K562 (cell line): ENCODE measurements at regions not wholly inside any gene's neighbourhood (a gene's known extent, or its start where the extent isn't known, plus 50 kb on each side); places are given as distances from the start of the nearest gene placed in this dataset.

Experiments
- CHD2 ChIP-seq: IDR thresholded peaks from 2 replicates; pipeline ENCODE4 v1.6.1; 2011; ENCODE audit warnings: low read depth, low read length
- KDM1A ChIP-seq, 2 experiments: fragments of 450-650 bp; IDR thresholded peaks; 2 replicates each; pipeline ENCODE4 v1.6.1; 2016; ENCODE audit warnings: mild to moderate bottlenecking in 2 of 2
- POLR2A ChIP-seq: fragments of 450-650 bp; conservative IDR thresholded peaks from 2 replicates; pipeline ENCODE4 v1.6.1; 2016
- RB1 ChIP-seq: fragments of 450-650 bp; IDR thresholded peaks from 2 replicates; pipeline ENCODE4 v1.6.1; 2017; ENCODE audit warnings: low read depth, mild to moderate bottlenecking
- TBL1XR1 ChIP-seq, 2 experiments: IDR thresholded peaks; 2 replicates each; pipeline ENCODE4 v1.6.1; 2012; ENCODE audit warnings: improper control_type of control experiment in 2 of 2, low read length in 2 of 2, mild to moderate bottlenecking in 1 of 2
- TCF7L2 ChIP-seq: fragments of 150-350 bp; IDR thresholded peaks from 2 replicates; pipeline ENCODE4 v1.6.1; 2016; ENCODE audit warnings: low read depth, mild to moderate bottlenecking, low read length, moderate library complexity
- TF ChIP-seq, protein P1 (sequence below): fragments of 250-450 bp; sonication (Bioruptor Pico); IDR thresholded peaks from 2 replicates; pipeline ENCODE4 v1.4.0; 2020
- TF ChIP-seq, protein P2 (sequence below), 3 experiments: IDR thresholded peaks in 2 of 3; conservative IDR thresholded peaks in 1 of 3; 2 replicates each; pipeline ENCODE4 v1.5.1; 2011 to 2012; ENCODE audit warnings: low read length in 3 of 3, mild to moderate bottlenecking in 3 of 3, control low read depth in 2 of 3, improper control_type of control experiment in 1 of 3, inconsistent platforms in 1 of 3, low read depth in 1 of 3, mixed read lengths in 1 of 3, moderate library complexity in 1 of 3; ENCODE audit not compliant: insufficient read depth in 2 of 3

GRCh38 chr2:104434318-104434792, 419.6 kb upstream of the POU3F3 start:
- TF ChIP-seq, protein P1, sequence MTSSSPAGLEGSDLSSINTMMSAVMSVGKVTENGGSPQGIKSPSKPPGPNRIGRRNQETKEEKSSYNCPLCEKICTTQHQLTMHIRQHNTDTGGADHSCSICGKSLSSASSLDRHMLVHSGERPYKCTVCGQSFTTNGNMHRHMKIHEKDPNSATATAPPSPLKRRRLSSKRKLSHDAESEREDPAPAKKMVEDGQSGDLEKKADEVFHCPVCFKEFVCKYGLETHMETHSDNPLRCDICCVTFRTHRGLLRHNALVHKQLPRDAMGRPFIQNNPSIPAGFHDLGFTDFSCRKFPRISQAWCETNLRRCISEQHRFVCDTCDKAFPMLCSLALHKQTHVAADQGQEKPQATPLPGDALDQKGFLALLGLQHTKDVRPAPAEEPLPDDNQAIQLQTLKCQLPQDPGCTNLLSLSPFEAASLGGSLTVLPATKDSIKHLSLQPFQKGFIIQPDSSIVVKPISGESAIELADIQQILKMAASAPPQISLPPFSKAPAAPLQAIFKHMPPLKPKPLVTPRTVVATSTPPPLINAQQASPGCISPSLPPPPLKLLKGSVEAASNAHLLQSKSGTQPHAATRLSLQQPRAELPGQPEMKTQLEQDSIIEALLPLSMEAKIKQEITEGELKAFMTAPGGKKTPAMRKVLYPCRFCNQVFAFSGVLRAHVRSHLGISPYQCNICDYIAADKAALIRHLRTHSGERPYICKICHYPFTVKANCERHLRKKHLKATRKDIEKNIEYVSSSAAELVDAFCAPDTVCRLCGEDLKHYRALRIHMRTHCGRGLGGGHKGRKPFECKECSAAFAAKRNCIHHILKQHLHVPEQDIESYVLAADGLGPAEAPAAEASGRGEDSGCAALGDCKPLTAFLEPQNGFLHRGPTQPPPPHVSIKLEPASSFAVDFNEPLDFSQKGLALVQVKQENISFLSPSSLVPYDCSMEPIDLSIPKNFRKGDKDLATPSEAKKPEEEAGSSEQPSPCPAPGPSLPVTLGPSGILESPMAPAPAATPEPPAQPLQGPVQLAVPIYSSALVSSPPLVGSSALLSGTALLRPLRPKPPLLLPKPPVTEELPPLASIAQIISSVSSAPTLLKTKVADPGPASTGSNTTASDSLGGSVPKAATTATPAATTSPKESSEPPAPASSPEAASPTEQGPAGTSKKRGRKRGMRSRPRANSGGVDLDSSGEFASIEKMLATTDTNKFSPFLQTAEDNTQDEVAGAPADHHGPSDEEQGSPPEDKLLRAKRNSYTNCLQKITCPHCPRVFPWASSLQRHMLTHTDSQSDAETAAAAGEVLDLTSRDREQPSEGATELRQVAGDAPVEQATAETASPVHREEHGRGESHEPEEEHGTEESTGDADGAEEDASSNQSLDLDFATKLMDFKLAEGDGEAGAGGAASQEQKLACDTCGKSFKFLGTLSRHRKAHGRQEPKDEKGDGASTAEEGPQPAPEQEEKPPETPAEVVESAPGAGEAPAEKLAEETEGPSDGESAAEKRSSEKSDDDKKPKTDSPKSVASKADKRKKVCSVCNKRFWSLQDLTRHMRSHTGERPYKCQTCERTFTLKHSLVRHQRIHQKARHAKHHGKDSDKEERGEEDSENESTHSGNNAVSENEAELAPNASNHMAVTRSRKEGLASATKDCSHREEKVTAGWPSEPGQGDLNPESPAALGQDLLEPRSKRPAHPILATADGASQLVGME (CRISPR knock-in tag): no peak
- TF ChIP-seq, protein P2, sequence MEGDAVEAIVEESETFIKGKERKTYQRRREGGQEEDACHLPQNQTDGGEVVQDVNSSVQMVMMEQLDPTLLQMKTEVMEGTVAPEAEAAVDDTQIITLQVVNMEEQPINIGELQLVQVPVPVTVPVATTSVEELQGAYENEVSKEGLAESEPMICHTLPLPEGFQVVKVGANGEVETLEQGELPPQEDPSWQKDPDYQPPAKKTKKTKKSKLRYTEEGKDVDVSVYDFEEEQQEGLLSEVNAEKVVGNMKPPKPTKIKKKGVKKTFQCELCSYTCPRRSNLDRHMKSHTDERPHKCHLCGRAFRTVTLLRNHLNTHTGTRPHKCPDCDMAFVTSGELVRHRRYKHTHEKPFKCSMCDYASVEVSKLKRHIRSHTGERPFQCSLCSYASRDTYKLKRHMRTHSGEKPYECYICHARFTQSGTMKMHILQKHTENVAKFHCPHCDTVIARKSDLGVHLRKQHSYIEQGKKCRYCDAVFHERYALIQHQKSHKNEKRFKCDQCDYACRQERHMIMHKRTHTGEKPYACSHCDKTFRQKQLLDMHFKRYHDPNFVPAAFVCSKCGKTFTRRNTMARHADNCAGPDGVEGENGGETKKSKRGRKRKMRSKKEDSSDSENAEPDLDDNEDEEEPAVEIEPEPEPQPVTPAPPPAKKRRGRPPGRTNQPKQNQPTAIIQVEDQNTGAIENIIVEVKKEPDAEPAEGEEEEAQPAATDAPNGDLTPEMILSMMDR (IDR thresholded peaks at IDR 0.05 in 2 of 3, conservative IDR thresholded peaks at IDR 0.05 in 1 of 3; ENCODE audit: insufficient read depth in 2 of 3, low read depth in 1 of 3, low read length in 3 of 3): no peak
- no peak for TF ChIP-seq POLR2A
- no peak for TF ChIP-seq KDM1A (IDR thresholded peaks at IDR 0.05)
- TF ChIP-seq TBL1XR1 (IDR thresholded peaks at IDR 0.05; ENCODE audit: low read length in 2 of 2): no peak
- TF ChIP-seq CHD2: no peak
- no peak for TF ChIP-seq TCF7L2
- no peak for TF ChIP-seq RB1
